OCI-LY7 (cell line): ENCODE measurements at regions not wholly inside any gene's neighbourhood (a gene's known extent, or its start where the extent isn't known, plus 50 kb on each side); places are given as distances from the start of the nearest gene placed in this dataset.

Experiments
- BruUV-seq: library from RNA; stranded (reverse); fragments of 400-500 nt; replicated peaks from 2 replicates; lab custom pipeline; 2021; lab: Mats Ljungman, UMichigan
- CTCF ChIA-PET: fragments of 300-600 bp; sonication (Branson Sonifier 250); formaldehyde crosslinking; loops from one replicate; lab custom pipeline; 2022; ENCODE audit warnings: antibody characterized with exemption; ENCODE audit not compliant: unreplicated experiment; lab: Charles Lee
- POLR2A ChIA-PET: fragments of 300-600 bp; sonication (Branson Sonifier 250); formaldehyde crosslinking; loops from one replicate; lab custom pipeline; 2022; ENCODE audit warnings: antibody characterized with exemption; lab: Charles Lee
- DNase-seq: peaks from one replicate; pipeline ENCODE4 v3.0.0-alpha.2; 2015; ENCODE audit warnings: low spot score
- H2AFZ ChIP-seq: fragments of 200-600 bp; sonication (generic), shearing (Covaris generic); 2 replicates; pipeline ENCODE4 v1.6.1; 2014; ENCODE audit warnings: mild to moderate bottlenecking, antibody characterized with exemption, low read length, moderate library complexity
- H3K27ac ChIP-seq: fragments of 200-600 bp; sonication (generic); 2 replicates; pipeline ENCODE4 v1.5.1; 2014; ENCODE audit warnings: mixed run types, low read depth, mild to moderate bottlenecking, moderate library complexity, low read length, inconsistent platforms; ENCODE audit not compliant: poor library complexity, severe bottlenecking
- H3K36me3 ChIP-seq: fragments of 200-600 bp; sonication (generic); 2 replicates; pipeline ENCODE4 v1.6.1; 2014; ENCODE audit warnings: mild to moderate bottlenecking, antibody characterized with exemption, low read length, moderate library complexity, mixed read lengths; ENCODE audit not compliant: insufficient read depth
- H3K4me1 ChIP-seq: fragments of 200-600 bp; sonication (generic); 2 replicates; pipeline ENCODE4 v1.5.1; 2014; ENCODE audit warnings: mild to moderate bottlenecking, low read length; ENCODE audit not compliant: insufficient read depth, poor library complexity, severe bottlenecking
- H3K4me2 ChIP-seq: fragments of 200-600 bp; sonication (generic); 2 replicates; pipeline ENCODE4 v1.6.1; 2014; ENCODE audit warnings: mild to moderate bottlenecking, low read length
- H3K4me3 ChIP-seq: fragments of 200-600 bp; sonication (generic); 2 replicates; pipeline ENCODE4 v1.5.1; 2014; ENCODE audit warnings: mild to moderate bottlenecking, low read depth, low read length; ENCODE audit not compliant: poor library complexity, severe bottlenecking
- H3K79me2 ChIP-seq: fragments of 200-600 bp; sonication (generic); 2 replicates; pipeline ENCODE4 v1.6.1; 2016; ENCODE audit warnings: low read depth, mild to moderate bottlenecking, low read length, moderate library complexity, mixed read lengths; ENCODE audit not compliant: insufficient read depth
- H3K9me2 ChIP-seq: fragments of 200-600 bp; sonication (generic); 2 replicates; pipeline ENCODE4 v1.6.1; 2016; ENCODE audit warnings: mild to moderate bottlenecking, low read length, mixed read lengths; ENCODE audit not compliant: insufficient read depth
- H3K9me3 ChIP-seq: fragments of 200-600 bp; sonication (generic); 2 replicates; pipeline ENCODE4 v1.6.1; 2014; ENCODE audit warnings: mild to moderate bottlenecking, mixed run types, low read length, mixed read lengths
- H4K20me1 ChIP-seq: fragments of 200-600 bp; sonication (generic); 2 replicates; pipeline ENCODE4 v1.6.1; 2014; ENCODE audit warnings: mild to moderate bottlenecking, antibody characterized with exemption, low read length, moderate library complexity, mixed read lengths; ENCODE audit not compliant: insufficient read depth
- CTCF ChIP-seq: fragments of 200-600 bp; sonication (generic); conservative IDR thresholded peaks from 2 replicates; pipeline ENCODE4 v1.5.1; 2014; ENCODE audit warnings: mild to moderate bottlenecking, antibody characterized with exemption, low read length, moderate library complexity, mixed read lengths
- EZH2phosphoT487 ChIP-seq: fragments of 200-600 bp; sonication (generic); IDR thresholded peaks from 2 replicates; pipeline ENCODE4 v1.6.1; 2018; ENCODE audit warnings: low read depth, borderline replicate concordance, mild to moderate bottlenecking, mixed run types, antibody characterized with exemption, low read length, moderate library complexity, mixed read lengths
- intact Hi-C: fragments of 100-400 bp; cut with micrococcal nuclease; formaldehyde crosslinking; loops from one replicate; pipeline ENCODE4 v1.10.0; 2022; ENCODE audit not compliant: unreplicated experiment

GRCh38 chr10:36819781-36820180 is 305.6 kb upstream of the ANKRD30A start:
- no peaks in the 10 kb centered on the region for H3K9me2 ChIP-seq
- ChIA-PET POLR2A (no interaction called here), CTCF (no interaction called here)
- H3K9me3 ChIP-seq = no peaks in the 10 kb centered on the region
- no peaks in the 10 kb centered on the region for H3K36me3 ChIP-seq
- H3K4me2 ChIP-seq = no peak overlapping the region
- intact Hi-C loops = no loop called here
- H3K79me2 ChIP-seq = no peaks in the 10 kb centered on the region
- no peak overlapping the region for H3K4me3 ChIP-seq
- DNase-seq = no peak
- TF ChIP-seq CTCF = no peak
- no peak overlapping the region for H2AFZ ChIP-seq
- BruUV-seq = no TSS peak
- H3K27ac ChIP-seq = no peak overlapping the region
- no peaks in the 10 kb centered on the region for H4K20me1 ChIP-seq
- no peaks in the 10 kb centered on the region for H3K4me1 ChIP-seq

GRCh38 chr10:36817898-36818297 is 307.5 kb upstream of the ANKRD30A start:
- Histone ChIP-seq H2AFZ (no peak overlapping the region), H3K4me2 (no peak overlapping the region), H3K36me3 (no peaks in the 10 kb centered on the region), H3K79me2 (no peaks in the 10 kb centered on the region), H3K4me1 (no peaks in the 10 kb centered on the region), H3K9me3 (no peaks in the 10 kb centered on the region), H3K4me3 (no peak overlapping the region), H3K9me2 (no peaks in the 10 kb centered on the region), H3K27ac (no peak overlapping the region), H4K20me1 (no peaks in the 10 kb centered on the region)
- intact Hi-C loops = no loop called here
- ChIA-PET POLR2A (no interaction called here), CTCF (no interaction called here)
- BruUV-seq = no TSS peak
- DNase-seq = no peak
- TF ChIP-seq CTCF (no peak), EZH2phosphoT487 (no peak)

- no peak overlapping the region for H3K4me3 ChIP-seq
- H3K9me2 ChIP-seq = no peaks in the 10 kb centered on the region
- DNase-seq = no peak
- ChIA-PET POLR2A (interaction anchor here (0.6 kb wide), 1 partner anchor 412 kb away, joined by 3 read pairs; no protein-coding TSS in a partner anchor), CTCF (no interaction called here)
- H3K4me1 ChIP-seq = no peaks in the 10 kb centered on the region
- intact Hi-C loops = no loop called here
- H3K9me3 ChIP-seq = no peaks in the 10 kb centered on the region
- TF ChIP-seq CTCF = no peak
- no peaks in the 10 kb centered on the region for H3K79me2 ChIP-seq
- H2AFZ ChIP-seq = no peak overlapping the region
- no peak overlapping the region for H3K4me2 ChIP-seq
- H3K27ac ChIP-seq = no peak overlapping the region
- no peaks in the 10 kb centered on the region for H3K36me3 ChIP-seq
- no peaks in the 10 kb centered on the region for H4K20me1 ChIP-seq
- BruUV-seq = no TSS peak
Observed at GRCh38 chr10:36808625-36809362, 316.6 kb upstream of the ANKRD30A start.
